HG03045 (cell line): ENCODE measurements at regions not wholly inside any gene's neighbourhood (a gene's known extent, or its start where the extent isn't known, plus 50 kb on each side); places are given as distances from the start of the nearest gene placed in this dataset.

Source experiments
- ATAC-seq: cut with Tn5 transposase; IDR thresholded peaks from one replicate; pipeline ENCODE4 v1.9.1; 2021; ENCODE audit warnings: mild to moderate bottlenecking, moderate library complexity; ENCODE audit not compliant: unreplicated experiment

DNA sequence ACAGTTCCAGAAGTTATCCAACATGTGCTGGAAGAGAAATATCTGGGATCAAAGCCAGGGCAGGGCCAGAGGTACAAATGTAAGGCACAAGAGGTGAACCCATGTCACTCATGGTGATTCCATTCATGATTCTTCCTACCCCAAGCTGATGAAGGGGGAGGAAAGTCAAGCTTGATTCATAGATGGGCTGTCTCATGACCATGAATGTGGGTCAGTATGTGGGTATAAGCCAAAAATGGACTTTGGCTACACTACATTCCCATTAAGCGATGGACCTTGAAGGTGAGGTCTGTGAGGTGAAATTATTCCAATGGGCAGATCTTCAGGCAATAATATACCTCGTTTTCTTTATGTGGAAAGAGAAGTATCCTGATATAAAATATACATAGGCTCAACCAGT lies 217.1 kb downstream of the BTG1 start:
- no peak for ATAC-seq

DNA sequence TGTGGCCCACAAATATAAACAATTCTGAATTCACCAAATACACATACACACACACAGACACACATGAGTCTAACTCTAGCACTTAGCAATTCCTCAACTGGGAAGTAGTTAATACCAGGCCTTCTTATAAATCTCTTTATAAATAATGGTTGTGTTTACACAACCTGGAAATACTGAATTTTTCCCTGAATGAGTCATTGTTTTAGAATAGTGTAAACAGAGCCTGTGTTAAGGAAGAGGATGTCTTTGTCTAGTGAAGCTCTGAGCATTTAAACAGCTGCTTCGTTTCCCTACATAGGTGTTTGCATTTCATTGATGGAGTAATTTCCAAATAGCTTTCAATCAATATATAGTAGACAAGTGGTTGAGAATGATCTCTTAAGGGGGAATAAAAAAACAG lies 218.8 kb downstream of the BTG1 start:
- ATAC-seq: no peak

DNA sequence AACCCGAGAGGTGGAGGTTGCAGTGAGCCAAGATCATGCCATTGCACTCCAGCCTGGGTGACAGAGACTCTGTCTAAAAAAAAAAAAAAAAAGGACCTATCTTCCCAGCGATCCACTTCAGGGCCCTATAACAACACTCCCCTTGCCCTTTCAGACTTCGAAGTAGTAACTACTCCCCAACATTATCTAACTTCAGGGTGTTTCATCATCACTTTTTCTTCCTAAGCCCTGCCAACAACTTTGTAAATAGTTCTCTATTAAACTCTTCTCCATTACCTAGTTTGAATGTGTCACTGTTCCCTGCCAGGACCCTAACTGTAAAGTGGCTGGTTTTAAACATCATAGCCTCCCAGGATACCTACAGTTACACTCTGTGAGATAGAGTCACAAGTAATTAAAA lies 220.8 kb downstream of the BTG1 start:
- no peak for ATAC-seq

DNA sequence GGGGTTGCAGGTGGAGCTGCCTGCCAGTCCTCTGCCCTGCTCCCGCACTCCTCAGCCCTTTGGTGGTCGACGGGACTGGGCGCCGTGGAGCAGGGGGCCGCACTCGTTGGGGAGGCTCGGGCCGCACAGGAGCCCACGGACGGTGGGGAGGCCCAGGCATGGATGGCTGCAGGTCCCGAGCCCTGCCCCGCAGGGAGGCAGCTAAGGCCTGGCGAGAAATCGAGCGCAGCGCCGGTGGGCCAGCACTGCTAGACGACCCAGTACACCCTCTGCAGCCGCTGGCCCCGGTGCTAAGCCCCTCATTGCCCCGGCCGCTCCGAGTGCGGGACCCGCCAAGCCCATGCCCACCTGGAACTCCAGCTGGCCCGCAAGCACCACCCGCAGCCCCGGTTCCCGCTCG lies 221.8 kb downstream of the BTG1 start:
- ATAC-seq: no peak

DNA sequence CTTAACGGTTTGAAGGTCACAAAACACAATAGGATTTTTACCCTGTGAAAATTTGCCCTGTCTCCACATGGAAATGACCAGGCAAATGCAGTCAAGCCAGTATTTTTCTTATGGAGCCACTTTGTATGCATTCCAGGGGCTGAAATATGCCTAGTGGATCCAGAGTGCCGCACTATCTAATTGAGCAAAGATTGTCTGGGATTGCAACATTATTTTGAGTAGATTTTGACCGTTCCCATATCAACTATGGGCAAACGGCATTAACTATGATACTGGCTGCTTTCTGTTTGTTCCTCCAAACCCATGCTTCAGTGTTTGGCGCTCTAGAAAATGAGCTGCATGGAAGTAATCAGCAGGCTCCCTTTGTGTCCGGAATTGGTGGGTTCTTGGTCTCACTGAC lies 223.0 kb downstream of the BTG1 start:
- no peak for ATAC-seq

DNA sequence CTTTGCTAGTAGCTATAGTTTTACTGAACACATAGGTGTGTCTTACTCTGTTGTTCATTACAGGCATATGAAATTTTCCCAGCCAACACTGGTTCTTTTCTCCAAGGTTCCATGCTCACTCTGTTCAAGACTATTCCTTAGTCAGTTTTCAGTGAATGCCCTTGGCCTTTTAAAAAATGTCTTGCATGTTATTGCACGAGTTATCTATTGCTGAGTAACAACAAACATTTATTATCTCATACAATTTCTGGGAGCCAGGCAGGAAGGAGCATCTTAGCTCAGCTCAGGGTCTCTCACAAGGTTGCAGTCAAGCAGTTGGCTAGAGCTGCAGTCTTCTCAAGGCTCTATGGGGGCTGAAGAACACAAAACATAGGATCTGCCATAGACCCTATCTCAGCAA lies 223.5 kb downstream of the BTG1 start:
- no peak for ATAC-seq

DNA sequence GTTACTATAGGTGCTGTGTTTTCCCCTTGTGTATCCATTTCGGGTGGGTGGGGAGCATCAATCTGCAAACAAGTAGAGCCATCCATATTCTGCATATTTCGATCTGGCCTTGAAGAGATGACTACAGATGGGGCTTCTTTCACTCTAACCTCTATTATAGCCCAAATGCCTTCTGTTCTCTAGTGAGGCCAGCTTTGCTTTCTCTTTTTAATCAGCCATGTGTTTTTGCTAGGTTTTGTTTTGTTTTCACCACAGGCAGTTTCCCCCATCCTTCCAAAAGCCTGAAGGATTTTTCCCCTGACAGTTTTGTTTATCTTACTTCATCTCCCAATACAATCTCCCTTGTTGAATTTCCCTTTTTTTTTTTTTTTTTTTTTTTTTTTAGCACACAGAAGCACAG lies 224.1 kb downstream of the BTG1 start:
- no peak for ATAC-seq

DNA sequence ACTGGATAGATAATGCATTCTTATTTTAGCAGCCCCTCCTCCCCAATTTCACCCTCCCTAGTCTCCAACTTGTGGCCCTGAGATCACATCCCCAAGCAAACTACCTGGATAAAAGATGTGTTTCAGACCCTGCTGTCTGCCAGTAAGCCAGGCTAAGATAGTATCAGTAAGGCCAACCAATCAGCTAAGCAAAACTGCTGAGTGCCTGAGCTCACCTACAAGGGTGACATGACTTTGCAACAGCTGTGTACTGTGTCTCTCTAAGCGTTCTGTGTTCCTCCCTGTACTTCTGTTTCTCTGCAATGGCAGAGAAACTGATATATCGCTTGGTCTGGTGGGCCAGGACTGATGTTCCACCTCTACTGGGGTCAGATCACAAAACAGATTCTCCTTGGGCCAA lies 224.9 kb downstream of the BTG1 start:
- ATAC-seq: no peak

DNA sequence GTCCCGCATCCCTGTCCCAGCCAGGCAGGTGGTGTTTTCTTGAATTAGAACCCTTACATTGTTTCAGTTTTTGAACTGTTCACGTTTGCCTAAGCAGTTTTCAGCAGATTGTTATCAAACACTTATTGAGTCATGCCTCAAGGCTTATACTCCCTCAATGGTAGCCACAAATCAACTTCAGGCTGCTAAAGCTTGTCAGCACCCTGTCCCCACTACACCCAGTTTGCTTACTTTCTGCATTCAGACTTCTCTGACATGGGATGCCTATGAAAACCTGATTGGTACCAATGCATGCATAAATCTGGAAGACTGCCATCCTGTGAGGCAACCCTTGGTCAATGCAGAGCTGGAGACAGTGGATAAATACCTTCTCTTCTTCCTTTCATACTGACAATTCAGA lies 225.4 kb downstream of the BTG1 start:
- ATAC-seq: no peak

DNA sequence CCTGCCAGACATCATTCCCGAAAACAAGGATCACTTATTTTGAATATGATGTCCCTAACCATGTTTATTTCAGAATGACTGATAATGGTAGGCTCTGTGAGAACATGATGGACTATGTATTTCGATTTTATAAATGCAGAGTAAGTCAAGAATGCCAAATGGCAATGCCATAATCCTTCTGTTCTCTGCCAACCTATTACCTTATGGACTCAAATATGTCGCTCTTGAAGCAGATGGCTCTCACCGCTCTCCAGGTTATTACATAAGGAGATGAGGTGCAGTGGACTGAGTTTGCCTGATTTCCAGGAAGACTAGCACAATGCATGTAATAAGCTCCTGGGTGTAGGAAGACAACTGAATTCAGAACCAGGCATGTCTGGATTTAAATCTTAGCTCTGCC lies 227.2 kb downstream of the BTG1 start:
- no peak for ATAC-seq

DNA sequence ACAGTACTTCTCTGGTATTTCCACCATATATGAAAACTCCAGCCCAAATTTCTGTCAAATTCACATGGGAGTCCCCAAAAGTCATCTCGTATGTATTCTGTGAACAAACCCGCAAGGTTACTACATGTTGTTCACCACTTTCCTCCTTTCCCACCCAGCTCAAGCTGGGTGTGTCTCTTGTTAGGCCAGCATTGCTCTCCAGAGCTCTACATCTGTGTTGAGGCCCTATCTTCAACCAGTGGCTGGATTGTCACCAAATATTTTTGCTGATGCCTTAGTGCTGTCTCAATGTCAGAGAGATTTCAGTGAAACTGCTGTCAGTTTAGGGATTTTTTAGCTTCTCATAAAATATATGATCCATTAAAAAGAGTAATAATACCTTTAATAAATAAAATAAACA lies 230.9 kb downstream of the BTG1 start:
- no peak for ATAC-seq

DNA sequence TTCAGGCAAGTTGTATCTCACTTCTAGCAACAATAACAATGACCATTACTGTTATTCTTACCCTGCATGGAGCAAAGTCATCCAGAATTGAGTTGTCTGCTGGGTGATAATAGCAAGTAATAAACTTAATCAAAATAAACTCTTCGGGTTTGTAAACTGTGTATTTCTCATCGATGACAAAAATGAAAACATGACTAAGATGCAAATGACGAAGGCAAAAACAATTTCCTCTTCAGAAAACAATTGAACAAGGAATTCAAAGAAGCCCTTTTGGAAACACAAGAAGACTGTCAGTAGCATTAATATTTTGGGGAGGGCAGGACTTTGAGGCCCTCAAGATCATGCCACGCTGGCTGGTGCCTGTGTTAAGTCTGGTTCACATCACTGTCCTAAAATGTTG lies 232.0 kb downstream of the BTG1 start:
- ATAC-seq: no peak

DNA sequence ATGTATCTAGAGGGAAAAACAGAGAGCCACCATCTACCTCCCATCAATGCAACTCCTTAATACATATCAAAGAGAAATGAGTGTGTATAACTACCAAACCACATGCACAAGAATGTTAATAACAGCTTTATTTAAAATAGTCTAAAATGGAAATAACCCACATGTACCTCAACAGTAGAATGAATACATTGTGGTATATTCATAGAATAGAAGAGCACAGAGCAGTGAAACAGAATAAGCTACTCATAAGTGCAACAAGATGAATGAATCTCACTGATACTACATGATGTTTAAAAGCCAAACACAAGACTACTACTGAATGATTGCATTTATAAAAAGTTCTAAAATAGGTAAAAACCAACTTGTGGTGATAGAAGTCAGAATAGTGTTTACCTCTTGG lies 232.5 kb downstream of the BTG1 start:
- no peak for ATAC-seq

DNA sequence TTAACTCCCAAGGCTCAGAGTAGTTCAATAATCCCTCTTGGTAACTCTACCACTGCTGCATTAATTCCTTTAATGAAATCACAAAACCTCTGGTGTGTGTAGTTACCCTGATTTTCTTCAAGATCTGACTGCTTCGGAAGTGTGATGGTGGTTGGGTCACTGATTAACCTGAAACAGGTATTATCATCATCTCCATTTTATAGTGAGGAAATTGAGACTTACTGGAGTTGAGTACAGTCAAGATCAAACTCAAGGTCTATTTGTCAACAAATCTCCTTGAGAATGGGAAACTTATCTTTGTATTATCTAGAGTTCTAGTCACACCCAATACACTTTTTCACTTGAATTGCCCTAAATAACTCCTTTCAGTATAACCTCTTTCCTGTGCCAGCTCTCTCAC lies 233.5 kb downstream of the BTG1 start:
- no peak for ATAC-seq

DNA sequence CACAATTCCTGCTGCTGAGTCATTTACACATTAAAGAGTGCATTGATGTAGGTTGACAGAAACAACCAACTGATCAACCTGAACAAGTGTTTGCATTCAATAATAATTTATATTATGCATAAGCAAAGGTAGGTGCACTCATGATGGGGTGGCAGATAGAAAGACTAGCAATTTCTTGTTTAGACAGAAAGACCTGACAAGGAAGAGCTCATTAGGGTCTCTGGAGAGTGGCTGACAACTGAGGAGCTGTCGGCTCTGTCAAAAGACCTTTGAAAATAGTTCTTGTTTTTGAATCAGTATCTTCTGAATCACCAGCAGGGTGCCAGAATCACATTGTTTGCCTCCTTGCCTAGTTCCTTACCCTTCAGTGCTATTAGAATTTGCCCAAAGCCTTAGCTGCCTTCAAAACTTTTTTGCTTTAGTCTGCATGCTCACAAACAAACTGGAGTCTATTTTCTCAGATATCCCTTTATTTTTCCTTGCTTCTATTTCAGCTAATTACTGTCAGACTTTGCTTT lies 234.7 kb downstream of the BTG1 start:
- no peak for ATAC-seq

DNA sequence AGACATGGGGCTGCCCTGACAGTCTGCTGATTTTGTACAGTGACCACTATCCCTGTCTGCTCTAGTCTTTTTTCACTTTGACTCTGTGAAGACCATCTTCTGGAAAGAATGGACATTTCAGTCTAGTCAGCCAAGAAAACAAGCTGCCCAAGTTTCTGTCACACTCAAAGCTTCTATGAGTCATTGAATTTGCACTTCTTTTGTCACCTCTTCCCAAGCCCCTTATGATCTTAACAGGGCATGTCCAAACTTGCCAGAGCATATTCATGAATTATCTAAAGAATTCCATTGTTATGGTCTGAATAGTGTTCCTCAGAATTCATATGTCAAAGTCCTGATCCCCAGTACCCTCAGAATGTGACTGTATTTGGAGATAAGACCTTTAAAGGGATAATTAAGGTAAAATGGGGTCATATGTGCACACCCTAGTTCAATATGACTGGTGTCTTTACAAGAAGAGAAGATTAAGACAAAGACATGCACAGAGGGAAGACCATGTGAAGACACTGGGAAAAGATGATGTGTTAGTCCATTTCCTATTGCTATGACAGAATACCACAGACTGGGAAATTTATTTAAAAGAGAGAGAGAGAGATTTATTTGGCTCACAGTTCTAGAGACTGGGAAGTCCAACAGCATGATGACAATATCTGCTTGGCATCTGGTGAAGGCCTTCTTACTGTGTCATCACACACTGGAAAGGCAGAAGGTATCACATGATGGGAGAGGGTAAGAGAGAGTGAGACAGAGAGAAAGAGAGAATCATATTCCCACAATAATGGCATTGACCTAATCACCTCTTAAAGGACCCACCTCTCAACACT lies 242.6 kb downstream of the BTG1 start:
- no peak for ATAC-seq

DNA sequence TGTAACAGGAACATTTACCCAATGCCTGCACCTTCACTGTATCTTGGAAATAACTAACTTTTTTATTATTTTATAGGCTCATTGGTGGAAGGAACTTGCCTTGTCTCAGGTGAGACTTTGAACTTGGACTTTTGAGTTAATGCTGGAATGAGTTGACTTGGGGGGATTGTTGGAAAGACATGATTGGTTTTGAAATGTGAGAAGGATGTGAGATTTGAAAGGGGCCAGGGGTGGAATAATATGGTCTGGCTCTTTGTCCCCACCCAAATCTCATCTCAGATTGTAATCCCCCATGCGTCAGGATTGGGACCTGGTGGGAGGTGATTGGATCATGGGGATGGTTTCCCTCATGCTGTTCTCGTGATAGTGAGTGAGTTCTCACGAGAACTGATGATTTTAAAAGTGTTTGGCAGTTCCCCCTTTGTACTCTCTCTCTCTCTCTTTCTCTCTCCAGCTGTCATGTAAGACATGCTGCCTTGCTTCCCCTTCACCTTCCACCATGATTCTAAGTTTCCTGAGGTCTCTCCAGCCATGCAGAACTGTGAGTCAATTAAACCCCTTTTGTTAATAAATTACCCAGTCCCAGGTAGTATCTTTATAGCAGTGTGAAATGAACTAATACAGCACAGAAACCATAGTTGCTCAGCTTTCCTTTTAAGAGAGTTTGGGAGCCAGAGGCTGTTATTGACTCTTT lies 244.1 kb downstream of the BTG1 start:
- no peak for ATAC-seq

DNA sequence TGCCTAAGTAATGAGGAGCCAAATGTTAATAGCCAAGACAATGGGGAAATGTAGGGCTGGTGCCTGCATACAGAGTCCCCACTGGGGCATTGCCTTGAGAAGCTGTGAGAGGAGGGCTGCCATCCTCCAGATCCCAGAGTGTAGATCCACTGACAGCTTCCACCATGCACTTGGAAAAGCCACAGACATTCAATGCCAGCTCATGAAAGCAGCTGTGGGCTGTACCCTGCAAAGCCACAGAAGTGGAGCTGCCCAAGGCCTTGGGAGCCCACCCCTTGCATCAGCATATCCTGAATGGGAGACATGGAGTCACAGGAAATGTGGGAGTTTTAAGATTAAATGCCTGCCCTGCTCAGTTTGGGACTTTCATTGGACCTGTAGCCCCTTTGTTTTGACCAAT lies 244.7 kb downstream of the BTG1 start:
- no peak for ATAC-seq

DNA sequence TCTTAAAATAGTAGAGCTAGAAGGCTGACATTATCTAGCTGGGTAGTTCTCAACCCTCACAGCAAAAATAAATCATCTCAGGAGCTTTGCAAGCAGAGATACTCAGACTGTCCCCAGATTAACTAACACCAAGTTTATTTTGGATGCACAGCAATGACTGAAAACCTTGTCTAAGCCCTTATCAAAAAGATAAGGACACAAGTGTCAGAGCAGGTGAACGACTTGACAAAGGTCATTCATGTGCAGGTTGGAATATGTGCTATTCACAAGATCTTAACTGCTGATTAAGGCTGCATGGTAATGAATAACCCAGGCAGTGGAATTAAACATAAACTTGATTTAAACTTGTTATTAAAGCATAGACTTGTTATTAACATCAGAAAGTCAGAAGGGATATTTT lies 246.6 kb downstream of the BTG1 start:
- ATAC-seq: no peak

DNA sequence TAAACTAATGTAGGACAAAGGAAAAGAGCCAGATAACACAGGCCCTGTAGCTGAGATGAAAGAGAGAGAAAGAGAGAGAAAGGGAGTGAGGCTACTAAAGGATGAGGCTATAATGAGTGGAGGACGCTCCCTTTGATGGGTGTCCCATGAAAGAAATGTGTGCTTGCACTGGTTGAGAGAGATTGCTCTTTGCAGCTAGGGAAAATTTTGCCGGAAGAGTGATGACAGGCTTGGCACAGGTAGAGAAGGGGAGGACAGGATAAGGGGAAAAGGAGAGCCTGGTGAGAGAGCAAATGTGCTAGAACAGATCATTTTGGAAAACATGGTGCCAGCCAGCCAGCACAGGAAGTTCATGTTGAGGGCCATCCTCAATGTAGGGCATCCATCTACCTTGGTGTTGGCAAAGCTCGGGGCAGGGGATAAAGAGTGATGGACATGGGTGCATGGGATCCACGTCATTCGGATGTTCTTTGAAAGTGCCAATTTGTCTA lies 248.6 kb downstream of the BTG1 start:
- ATAC-seq: no peak

DNA sequence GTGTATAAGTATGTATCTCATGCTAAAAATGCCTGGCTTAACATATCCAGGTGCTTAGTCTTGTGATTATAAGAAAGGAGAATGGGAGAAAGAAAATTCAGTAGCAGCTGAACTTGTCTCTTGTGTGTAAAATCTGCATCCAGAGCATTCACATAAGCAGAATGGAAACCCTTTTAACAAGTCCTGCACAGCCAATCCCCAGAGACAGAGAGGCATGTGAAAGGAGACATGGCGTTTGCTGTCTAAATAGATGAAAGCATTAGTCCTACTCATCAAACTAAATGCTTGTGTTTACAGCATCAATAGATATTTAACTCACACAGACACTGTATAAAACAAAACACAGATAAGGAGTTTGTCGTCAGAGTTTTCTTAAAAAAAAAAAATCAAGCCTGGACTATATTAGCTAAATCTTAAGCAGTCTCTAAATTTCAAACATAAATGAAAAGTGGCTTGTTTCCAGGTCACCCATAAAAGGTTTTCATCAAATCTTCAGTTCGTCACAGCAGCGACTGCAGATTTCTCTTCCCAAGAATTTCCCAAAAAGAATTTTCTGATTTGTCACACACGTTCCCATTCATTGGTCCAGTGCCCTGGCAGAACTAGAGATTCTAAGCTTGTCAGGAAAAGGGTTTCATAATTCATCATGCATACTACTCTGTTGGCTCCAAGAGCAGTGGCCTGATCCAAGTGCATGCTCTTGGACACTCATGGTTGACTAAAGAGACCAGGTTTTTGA lies 249.2 kb downstream of the BTG1 start:
- no peak for ATAC-seq

DNA sequence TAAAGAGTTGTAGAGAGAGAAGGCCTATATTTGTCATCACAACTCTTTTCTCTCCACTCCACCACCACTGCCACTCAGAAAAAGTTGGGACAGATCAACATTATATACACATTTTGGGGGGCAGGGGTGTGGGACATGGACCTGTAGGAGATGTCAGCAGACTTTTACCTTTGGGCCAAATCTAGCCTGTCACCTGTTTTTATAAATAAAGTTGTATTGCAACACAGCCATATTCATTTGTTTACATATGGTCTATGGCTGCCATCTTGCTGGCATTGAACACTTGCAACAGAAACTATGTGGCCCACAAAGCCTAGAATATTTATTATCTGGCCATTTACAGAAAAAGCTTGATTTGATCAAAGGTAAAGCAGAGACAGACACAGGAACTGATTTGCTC lies 250.7 kb downstream of the BTG1 start:
- ATAC-seq: no peak
